Esophagus squamous epithelium (tissue), 4 donors: ENCODE measurements at regions not wholly inside any gene's neighbourhood (a gene's known extent, or its start where the extent isn't known, plus 50 kb on each side); places are given as distances from the start of the nearest gene placed in this dataset.

Experiments used
- CTCF ChIP-seq, 6 experiments: fragments of 450-650 bp in 4 of 6; fragments of 200-600 bp in 2 of 6; sonication (generic) in 2 of 6; IDR thresholded peaks; one replicate each; pipeline ENCODE4 v1.5.1; 2016 to 2019; ENCODE audit warnings: antibody characterized with exemption in 6 of 6, mild to moderate bottlenecking in 4 of 6, moderate library complexity in 4 of 6
- POLR2A ChIP-seq, 4 donors: fragments of 450-650 bp; IDR thresholded peaks; one replicate each; pipeline ENCODE4 v1.6.1; 2017; ENCODE audit warnings: antibody characterized with exemption in 4 of 4, mild to moderate bottlenecking in 4 of 4, moderate library complexity in 3 of 4

- no peak for TF ChIP-seq CTCF (IDR thresholded peaks at IDR 0.05)
- no peak for TF ChIP-seq POLR2A (IDR thresholded peaks at IDR 0.05)
These were observed 924.8 kb upstream of the PTPRD start for GRCh38 chr9:11537566-11537965.
